SK-N-SH (cell line): ENCODE measurements at regions not wholly inside any gene's neighbourhood (a gene's known extent, or its start where the extent isn't known, plus 50 kb on each side); places are given as distances from the start of the nearest gene placed in this dataset.

Source experiments
- CHD2 ChIP-seq: fragments of 150-350 bp; IDR thresholded peaks from 2 replicates; pipeline ENCODE4 v1.6.1; 2018; ENCODE audit warnings: low read length; ENCODE audit not compliant: partially characterized antibody
- FOXM1 ChIP-seq: IDR thresholded peaks from 2 replicates; pipeline ENCODE4 v1.4.0; 2012; ENCODE audit warnings: low read depth, mild to moderate bottlenecking
- MXI1 ChIP-seq: IDR thresholded peaks from 2 replicates; pipeline ENCODE4 v1.6.1; 2012; ENCODE audit warnings: mild to moderate bottlenecking, low read depth, low read length, improper control_type of control experiment
- NRF1 ChIP-seq: IDR thresholded peaks from 2 replicates; pipeline ENCODE4 v1.6.1; 2012; ENCODE audit warnings: low read depth, mild to moderate bottlenecking, low read length
- POLR2AphosphoS5 ChIP-seq: IDR thresholded peaks from 2 replicates; pipeline ENCODE4 v1.6.1; 2012; ENCODE audit warnings: low read depth, low read length
- REST ChIP-seq: IDR thresholded peaks from 2 replicates; pipeline ENCODE4 v1.6.1; 2012; ENCODE audit warnings: mild to moderate bottlenecking, low read depth, low read length, moderate library complexity
- RXRA ChIP-seq: IDR thresholded peaks from 2 replicates; pipeline ENCODE4 v1.4.0; 2012; ENCODE audit warnings: low read depth, mild to moderate bottlenecking, borderline replicate concordance
- SMC3 ChIP-seq: IDR thresholded peaks from 2 replicates; pipeline ENCODE4 v1.6.1; 2012; ENCODE audit warnings: low read depth, low read length, improper control_type of control experiment
- TAF1 ChIP-seq: IDR thresholded peaks from 2 replicates; pipeline ENCODE4 v1.6.1; 2012; ENCODE audit warnings: low read depth, mild to moderate bottlenecking, low read length, moderate library complexity, borderline replicate concordance
- USF2 ChIP-seq: fragments of 150-350 bp; IDR thresholded peaks from 2 replicates; pipeline ENCODE4 v1.6.1; 2017; ENCODE audit warnings: antibody characterized with exemption, low read length, low read depth, borderline replicate concordance
- YY1 ChIP-seq: IDR thresholded peaks from 2 replicates; pipeline ENCODE4 v1.4.0; 2012; ENCODE audit warnings: low read depth, mild to moderate bottlenecking
- ZBTB33 ChIP-seq: IDR thresholded peaks from 2 replicates; pipeline ENCODE4 v1.4.0; 2012; ENCODE audit warnings: low read depth, borderline replicate concordance
- TF ChIP-seq, protein P1 (sequence below): fragments of 200-600 bp; sonication (generic); IDR thresholded peaks from 2 replicates; pipeline ENCODE4 v1.6.1; 2017; ENCODE audit warnings: antibody characterized with exemption, mild to moderate bottlenecking, moderate library complexity

DNA sequence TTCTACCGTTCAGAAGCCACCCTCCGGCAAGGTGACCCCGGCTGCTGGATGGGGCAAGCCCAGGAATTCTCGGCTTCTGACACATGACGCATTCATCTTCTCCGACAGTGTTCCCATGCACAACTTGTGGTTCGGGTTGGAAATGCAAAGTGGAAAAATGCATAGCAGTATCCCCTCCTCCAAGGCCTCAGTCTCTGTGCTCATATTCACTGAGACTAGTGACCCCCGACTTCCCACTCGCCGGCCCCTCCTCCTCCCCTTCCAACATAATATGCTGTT lies 70.0 kb upstream of the NTM start:
- TF ChIP-seq, protein P1, sequence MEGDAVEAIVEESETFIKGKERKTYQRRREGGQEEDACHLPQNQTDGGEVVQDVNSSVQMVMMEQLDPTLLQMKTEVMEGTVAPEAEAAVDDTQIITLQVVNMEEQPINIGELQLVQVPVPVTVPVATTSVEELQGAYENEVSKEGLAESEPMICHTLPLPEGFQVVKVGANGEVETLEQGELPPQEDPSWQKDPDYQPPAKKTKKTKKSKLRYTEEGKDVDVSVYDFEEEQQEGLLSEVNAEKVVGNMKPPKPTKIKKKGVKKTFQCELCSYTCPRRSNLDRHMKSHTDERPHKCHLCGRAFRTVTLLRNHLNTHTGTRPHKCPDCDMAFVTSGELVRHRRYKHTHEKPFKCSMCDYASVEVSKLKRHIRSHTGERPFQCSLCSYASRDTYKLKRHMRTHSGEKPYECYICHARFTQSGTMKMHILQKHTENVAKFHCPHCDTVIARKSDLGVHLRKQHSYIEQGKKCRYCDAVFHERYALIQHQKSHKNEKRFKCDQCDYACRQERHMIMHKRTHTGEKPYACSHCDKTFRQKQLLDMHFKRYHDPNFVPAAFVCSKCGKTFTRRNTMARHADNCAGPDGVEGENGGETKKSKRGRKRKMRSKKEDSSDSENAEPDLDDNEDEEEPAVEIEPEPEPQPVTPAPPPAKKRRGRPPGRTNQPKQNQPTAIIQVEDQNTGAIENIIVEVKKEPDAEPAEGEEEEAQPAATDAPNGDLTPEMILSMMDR = no peak
- TF ChIP-seq YY1 (no peak), RXRA (no peak), NRF1 (no peak), SMC3 (no peak), ZBTB33 (no peak), TAF1 (no peak), POLR2AphosphoS5 (no peak), MXI1 (no peak), FOXM1 (no peak), REST (no peak), USF2 (no peak), CHD2 (no peak)
